Neural progenitor cell (in vitro differentiated cells): ENCODE measurements at regions not wholly inside any gene's neighbourhood (a gene's known extent, or its start where the extent isn't known, plus 50 kb on each side); places are given as distances from the start of the nearest gene placed in this dataset.

Experiments
- EZH2 ChIP-seq: fragments of 200-600 bp; sonication (generic); IDR thresholded peaks from 2 replicates; pipeline ENCODE4 v1.6.1; 2017; ENCODE audit warnings: antibody characterized with exemption, mild to moderate bottlenecking, moderate library complexity
- EZH2phosphoT487 ChIP-seq: fragments of 200-600 bp; sonication (generic); IDR thresholded peaks from 2 replicates; pipeline ENCODE4 v1.6.1; 2017; ENCODE audit warnings: antibody characterized with exemption
- TF ChIP-seq, protein P1 (sequence below): fragments of 200-600 bp; sonication (generic); IDR thresholded peaks from 2 replicates; pipeline ENCODE4 v1.5.1; 2017; ENCODE audit warnings: antibody characterized with exemption, mild to moderate bottlenecking

DNA sequence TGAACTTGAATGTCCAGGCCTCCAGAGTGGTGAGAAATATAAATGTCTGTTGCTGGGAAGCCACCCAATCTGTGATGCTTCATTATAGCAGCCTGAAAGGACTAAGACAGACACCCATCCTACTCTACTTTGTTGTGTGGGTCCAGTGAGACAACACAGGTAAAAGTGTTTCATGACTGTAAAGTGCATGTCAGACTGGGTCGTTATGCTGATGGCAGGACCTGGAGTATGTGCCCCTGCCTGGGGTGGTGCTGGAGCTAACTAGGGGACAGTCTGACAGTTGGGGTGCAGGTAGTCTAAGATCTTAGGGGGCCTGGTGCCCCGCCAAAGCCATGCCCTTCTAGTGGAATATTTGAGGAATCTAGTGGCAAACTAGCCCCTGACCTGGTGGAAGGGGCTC lies 165.6 kb downstream of the TRIM29 start:
- TF ChIP-seq, protein P1, sequence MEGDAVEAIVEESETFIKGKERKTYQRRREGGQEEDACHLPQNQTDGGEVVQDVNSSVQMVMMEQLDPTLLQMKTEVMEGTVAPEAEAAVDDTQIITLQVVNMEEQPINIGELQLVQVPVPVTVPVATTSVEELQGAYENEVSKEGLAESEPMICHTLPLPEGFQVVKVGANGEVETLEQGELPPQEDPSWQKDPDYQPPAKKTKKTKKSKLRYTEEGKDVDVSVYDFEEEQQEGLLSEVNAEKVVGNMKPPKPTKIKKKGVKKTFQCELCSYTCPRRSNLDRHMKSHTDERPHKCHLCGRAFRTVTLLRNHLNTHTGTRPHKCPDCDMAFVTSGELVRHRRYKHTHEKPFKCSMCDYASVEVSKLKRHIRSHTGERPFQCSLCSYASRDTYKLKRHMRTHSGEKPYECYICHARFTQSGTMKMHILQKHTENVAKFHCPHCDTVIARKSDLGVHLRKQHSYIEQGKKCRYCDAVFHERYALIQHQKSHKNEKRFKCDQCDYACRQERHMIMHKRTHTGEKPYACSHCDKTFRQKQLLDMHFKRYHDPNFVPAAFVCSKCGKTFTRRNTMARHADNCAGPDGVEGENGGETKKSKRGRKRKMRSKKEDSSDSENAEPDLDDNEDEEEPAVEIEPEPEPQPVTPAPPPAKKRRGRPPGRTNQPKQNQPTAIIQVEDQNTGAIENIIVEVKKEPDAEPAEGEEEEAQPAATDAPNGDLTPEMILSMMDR, result no peak
- TF ChIP-seq EZH2 (no peak), EZH2phosphoT487 (no peak)
